Type B pancreatic cell (in vitro differentiated cells): ENCODE measurements at regions not wholly inside any gene's neighbourhood (a gene's known extent, or its start where the extent isn't known, plus 50 kb on each side); places are given as distances from the start of the nearest gene placed in this dataset.
A peak's percentile ranks its signal among the peaks of the same experiment; 100 is the strongest.

Experiments
- DNase-seq: peaks from one replicate; pipeline ENCODE4 v3.0.0; 2021; ENCODE audit warnings: mixed read lengths; ENCODE audit not compliant: unreplicated experiment; ENCODE audit errors: extremely low spot score
- H3K27ac Mint-ChIP-seq: 2 replicates; pipeline ENCODE4 v1.8.0; 2021; ENCODE audit warnings: mild to moderate bottlenecking, mixed read lengths
- H3K27me3 Mint-ChIP-seq: 2 replicates; pipeline ENCODE4 v1.8.0; 2021; ENCODE audit warnings: mixed read lengths
- H3K36me3 Mint-ChIP-seq: 2 replicates; pipeline ENCODE4 v1.8.0; 2021; ENCODE audit warnings: mixed read lengths
- H3K4me1 Mint-ChIP-seq: one replicate; pipeline ENCODE4 v1.8.0; 2021; ENCODE audit warnings: mixed read lengths; ENCODE audit not compliant: unreplicated experiment
- H3K4me3 Mint-ChIP-seq: 2 replicates; pipeline ENCODE4 v1.8.0; 2021; ENCODE audit warnings: mild to moderate bottlenecking, mixed read lengths
- H3K9me3 Mint-ChIP-seq: 2 replicates; pipeline ENCODE4 v1.8.0; 2021; ENCODE audit warnings: mixed read lengths
- TF ChIP-seq, protein P1 (sequence below): fragments of 200-600 bp; sonication (generic); conservative IDR thresholded peaks from 2 replicates; pipeline ENCODE4 v1.5.0; 2021; ENCODE audit warnings: antibody characterized with exemption, mild to moderate bottlenecking

DNA sequence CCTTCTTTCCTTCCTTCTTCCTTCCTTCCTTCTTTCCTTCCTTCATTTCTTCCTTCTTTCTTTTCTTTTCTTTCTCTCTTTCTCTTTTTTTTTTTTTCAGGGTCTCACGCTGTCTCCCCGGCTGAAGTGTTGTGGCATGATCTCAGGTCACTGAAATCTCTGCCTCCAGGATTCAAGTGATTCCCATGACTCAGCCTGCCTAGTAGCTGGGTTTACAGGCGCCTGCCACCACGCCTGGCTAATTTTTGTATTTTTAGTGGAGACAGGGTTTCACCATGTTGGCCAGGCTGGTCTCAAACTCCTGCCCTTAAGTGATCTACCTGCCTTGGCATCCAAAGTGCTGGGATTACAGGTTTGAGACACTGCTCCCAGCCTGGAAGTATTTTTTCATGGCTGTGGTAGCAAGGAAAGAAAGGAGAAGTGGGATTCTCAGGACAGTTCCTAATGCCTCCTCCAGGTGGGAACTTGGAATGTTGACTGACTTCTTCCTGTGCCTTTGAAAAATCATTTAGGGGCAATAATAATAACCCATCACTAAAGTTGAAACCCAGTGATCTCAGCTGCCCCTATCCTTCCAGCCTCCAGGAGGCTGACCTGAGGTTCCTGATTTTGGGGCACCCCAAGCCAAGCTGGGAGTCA lies 89.3 kb upstream of the CELF4 start:
- Mint-ChIP-seq H3K27me3 (peaks cover 6% of the 10 kb centered on the region), H3K9me3 (no peaks in the 10 kb centered on the region), H3K4me1 (peaks cover 14% of the 10 kb centered on the region), H3K27ac (no peak overlapping the region), H3K36me3 (no peaks in the 10 kb centered on the region), H3K4me3 (no peak overlapping the region)
- TF ChIP-seq, protein P1, sequence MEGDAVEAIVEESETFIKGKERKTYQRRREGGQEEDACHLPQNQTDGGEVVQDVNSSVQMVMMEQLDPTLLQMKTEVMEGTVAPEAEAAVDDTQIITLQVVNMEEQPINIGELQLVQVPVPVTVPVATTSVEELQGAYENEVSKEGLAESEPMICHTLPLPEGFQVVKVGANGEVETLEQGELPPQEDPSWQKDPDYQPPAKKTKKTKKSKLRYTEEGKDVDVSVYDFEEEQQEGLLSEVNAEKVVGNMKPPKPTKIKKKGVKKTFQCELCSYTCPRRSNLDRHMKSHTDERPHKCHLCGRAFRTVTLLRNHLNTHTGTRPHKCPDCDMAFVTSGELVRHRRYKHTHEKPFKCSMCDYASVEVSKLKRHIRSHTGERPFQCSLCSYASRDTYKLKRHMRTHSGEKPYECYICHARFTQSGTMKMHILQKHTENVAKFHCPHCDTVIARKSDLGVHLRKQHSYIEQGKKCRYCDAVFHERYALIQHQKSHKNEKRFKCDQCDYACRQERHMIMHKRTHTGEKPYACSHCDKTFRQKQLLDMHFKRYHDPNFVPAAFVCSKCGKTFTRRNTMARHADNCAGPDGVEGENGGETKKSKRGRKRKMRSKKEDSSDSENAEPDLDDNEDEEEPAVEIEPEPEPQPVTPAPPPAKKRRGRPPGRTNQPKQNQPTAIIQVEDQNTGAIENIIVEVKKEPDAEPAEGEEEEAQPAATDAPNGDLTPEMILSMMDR, result peak; percentile 31
- DNase-seq, result no peak

- Mint-ChIP-seq H3K27ac (no peak overlapping the region), H3K4me1 (peaks cover 8% of the 10 kb centered on the region), H3K36me3 (no peaks in the 10 kb centered on the region), H3K27me3 (peaks cover 4% of the 10 kb centered on the region), H3K4me3 (no peak overlapping the region), H3K9me3 (no peaks in the 10 kb centered on the region)
- DNase-seq, result no peak
- TF ChIP-seq, protein P1, result no peak
Observed at GRCh38 chr18:37654034-37654433, 88.4 kb upstream of the CELF4 start.

DNA sequence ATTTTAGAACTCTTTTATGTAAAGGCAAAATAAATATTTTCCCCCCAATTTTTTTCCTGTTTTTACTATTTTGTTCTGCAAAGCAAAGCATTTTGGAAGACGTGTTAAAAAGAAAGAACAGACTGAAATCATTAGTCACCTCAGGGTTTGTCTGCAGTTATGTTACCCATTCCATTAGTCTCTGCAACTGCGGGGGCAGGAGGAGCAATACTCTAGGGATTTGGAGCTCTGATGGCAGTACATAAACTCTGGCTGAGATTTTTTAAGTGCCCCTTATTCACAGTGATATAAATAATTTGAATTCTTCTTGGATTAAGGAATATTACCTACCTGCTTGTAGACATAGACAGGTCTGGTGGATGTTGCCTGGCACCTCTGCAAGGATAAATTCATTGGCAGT lies 88.0 kb upstream of the CELF4 start:
- DNase-seq, result no peak
- H3K4me3 Mint-ChIP-seq, result no peak overlapping the region
- TF ChIP-seq, protein P1, result no peak

GRCh38 chr18:37649930-37650329 lies 84.3 kb upstream of the CELF4 start:
- Mint-ChIP-seq H3K4me3 (no peak overlapping the region), H3K36me3 (no peaks in the 10 kb centered on the region), H3K4me1 (peaks cover 8% of the 10 kb centered on the region), H3K27ac (no peak overlapping the region), H3K9me3 (no peaks in the 10 kb centered on the region), H3K27me3 (peaks cover 4% of the 10 kb centered on the region)
- DNase-seq, result no peak
- TF ChIP-seq, protein P1, result no peak

More for the DNA sequence above, 88.0 kb upstream of the CELF4 start:
- H3K9me3 Mint-ChIP-seq, result no peaks in the 10 kb centered on the region
- H3K4me1 Mint-ChIP-seq, result peaks cover 8% of the 10 kb centered on the region
- no peak overlapping the region for H3K27ac Mint-ChIP-seq
- peaks cover 4% of the 10 kb centered on the region for H3K27me3 Mint-ChIP-seq
- no peaks in the 10 kb centered on the region for H3K36me3 Mint-ChIP-seq

DNA sequence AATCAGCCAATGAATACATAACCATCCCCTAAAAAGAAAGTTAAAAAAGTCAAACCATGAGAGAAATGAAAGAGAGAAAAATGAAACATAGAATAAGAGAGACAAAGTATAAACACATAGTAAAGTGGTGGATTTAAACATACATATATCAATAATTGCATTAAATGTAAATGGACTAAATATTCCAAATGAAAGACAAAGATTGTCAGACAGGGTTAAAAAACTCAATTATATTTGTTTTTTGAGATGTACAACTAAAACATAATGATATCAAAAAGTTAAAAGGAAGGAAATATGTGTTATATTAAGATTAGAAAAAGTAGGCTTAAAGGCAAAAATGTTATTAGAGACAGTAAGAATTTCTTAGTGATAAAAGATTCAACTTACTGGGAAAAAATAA lies 83.8 kb upstream of the CELF4 start:
- Mint-ChIP-seq H3K27me3 (peaks cover 4% of the 10 kb centered on the region), H3K4me1 (peaks cover 8% of the 10 kb centered on the region), H3K4me3 (no peak overlapping the region), H3K36me3 (no peaks in the 10 kb centered on the region), H3K27ac (no peak overlapping the region), H3K9me3 (no peaks in the 10 kb centered on the region)
- no peak for DNase-seq
- TF ChIP-seq, protein P1, result no peak
